ENCODE measurements at regions not wholly inside any gene's neighbourhood (a gene's known extent, or its start where the extent isn't known, plus 50 kb on each side); places are given as distances from the start of the nearest gene placed in this dataset.

- no peak for DNase-seq (ENCODE audit: low read depth in 2 of 2)
Observed at GRCh38 chr2:235140801-235141081, 188.9 kb downstream of the SH3BP4 start.

- no peak for DNase-seq (ENCODE audit: low read depth in 2 of 2)
Observed at GRCh38 chr2:235141411-235142128, 189.8 kb downstream of the SH3BP4 start.

GRCh38 chr2:235142601-235143000, 190.8 kb downstream of the SH3BP4 start:
- no peak for DNase-seq (ENCODE audit: low read depth in 2 of 2)

- DNase-seq (ENCODE audit: low read depth in 2 of 2), result no peak
Observed at GRCh38 chr2:235143789-235144188, 192.0 kb downstream of the SH3BP4 start.

GRCh38 chr2:235144291-235144690, 192.5 kb downstream of the SH3BP4 start:
- no peak for DNase-seq (ENCODE audit: low read depth in 2 of 2)

- DNase-seq (ENCODE audit: low read depth in 2 of 2), result no peak
Observed at GRCh38 chr2:235146206-235146605, 194.4 kb downstream of the SH3BP4 start.

- DNase-seq (ENCODE audit: low read depth in 2 of 2), result no peak
Observed at GRCh38 chr2:235146871-235147565, 195.2 kb downstream of the SH3BP4 start.

GRCh38 chr2:235148201-235149170, 196.7 kb downstream of the SH3BP4 start:
- DNase-seq (ENCODE audit: low read depth in 2 of 2), result no peak

- DNase-seq (ENCODE audit: low read depth in 2 of 2), result no peak
Observed at GRCh38 chr2:235149240-235149659, 197.4 kb downstream of the SH3BP4 start.

- DNase-seq (ENCODE audit: low read depth in 2 of 2), result no peak
Observed at GRCh38 chr2:235149736-235150135, 197.9 kb downstream of the SH3BP4 start.

- no peak for DNase-seq (ENCODE audit: low read depth in 2 of 2)
Observed at GRCh38 chr2:235151152-235151551, 199.3 kb downstream of the SH3BP4 start.

GRCh38 chr2:235155163-235155562, 203.3 kb downstream of the SH3BP4 start:
- DNase-seq (ENCODE audit: low read depth in 2 of 2), result no peak

- DNase-seq (ENCODE audit: low read depth in 2 of 2), result no peak
Observed at GRCh38 chr2:235156055-235156454, 204.2 kb downstream of the SH3BP4 start.

GRCh38 chr2:235157746-235158482, 206.1 kb downstream of the SH3BP4 start:
- no peak for DNase-seq (ENCODE audit: low read depth in 2 of 2)

GRCh38 chr2:235160281-235160810, 208.5 kb downstream of the SH3BP4 start:
- no peak for DNase-seq (ENCODE audit: low read depth in 2 of 2)

GRCh38 chr2:235161565-235161964, 209.7 kb downstream of the SH3BP4 start:
- DNase-seq (ENCODE audit: low read depth in 2 of 2), result no peak

- no peak for DNase-seq (ENCODE audit: low read depth in 2 of 2)
Observed at GRCh38 chr2:235162082-235162836, 210.4 kb downstream of the SH3BP4 start.

- no peak for DNase-seq (ENCODE audit: low read depth in 2 of 2)
Observed at GRCh38 chr2:235162837-235163197, 211.0 kb downstream of the SH3BP4 start.

GRCh38 chr2:235165136-235165535, 213.3 kb downstream of the SH3BP4 start:
- DNase-seq (ENCODE audit: low read depth in 2 of 2), result no peak

- no peak for DNase-seq (ENCODE audit: low read depth in 2 of 2)
Observed at GRCh38 chr2:235165631-235166030, 213.8 kb downstream of the SH3BP4 start.
